ENCODE measurements at regions not wholly inside any gene's neighbourhood (a gene's known extent, or its start where the extent isn't known, plus 50 kb on each side); places are given as distances from the start of the nearest gene placed in this dataset.
"Not testable (repeated sequence)": the region's sequence is repeated elsewhere in the genome, so short reads cannot be mapped to it uniquely, and the experiment has no call there.

DNA sequence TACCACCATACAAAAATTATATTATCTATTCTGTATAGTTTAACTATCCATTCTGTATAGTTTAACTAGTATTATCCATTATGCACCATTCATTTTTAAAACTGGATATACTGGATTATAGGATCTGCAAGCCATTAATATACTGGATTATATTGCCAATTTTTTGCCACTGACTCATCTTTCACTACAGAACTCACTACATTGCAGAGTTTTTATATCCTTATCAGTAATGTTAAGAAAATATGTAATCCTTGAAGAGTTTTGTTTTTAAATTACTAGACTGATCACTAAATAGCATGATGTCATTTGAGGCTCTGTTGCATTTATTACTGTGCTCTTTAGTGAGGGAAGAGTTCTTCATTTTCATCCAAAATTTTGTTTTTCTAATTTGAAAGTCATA, 109.8 kb upstream of the SNX2 start:
- ChIA-PET CTCF (no interaction called here), POLR2A (no interaction called here), RAD21 (ENCODE audit: low non-redundant PET in 1 of 2, low total read pairs in 2 of 2, uncharacterized antibody in 2 of 2, unreplicated experiment in 2 of 2) (no interaction called here)
- Histone ChIP-seq H3K4me1 (ENCODE audit: control insufficient read depth in 1 of 2, insufficient read depth in 2 of 2, low read length in 2 of 2) (no peaks in the 10 kb centered on the region), H3K9ac (ENCODE audit: low read length) (no peak overlapping the region), H4K20me1 (ENCODE audit: insufficient read depth) (no peaks in the 10 kb centered on the region), H3K27me3 (ENCODE audit: insufficient read depth, low read length) (no peaks in the 10 kb centered on the region), H3K27ac (ENCODE audit: low read depth, low read length) (no peak overlapping the region), H3K4me2 (ENCODE audit: low read length) (no peak overlapping the region), H3K9me2 (ENCODE audit: insufficient read depth) (no peaks in the 10 kb centered on the region), H3K36me3 (ENCODE audit: control insufficient read depth in 1 of 2, insufficient read depth in 2 of 2, low read length in 2 of 2) (no peaks in the 10 kb centered on the region), H3K79me2 (ENCODE audit: insufficient read depth, low read length) (no peaks in the 10 kb centered on the region), H3K4me3 (replicated peaks in 1 of 2; ENCODE audit: low read depth in 1 of 2, low read length in 2 of 2) (no peak overlapping the region), H2AFZ (ENCODE audit: low read depth, low read length, poor library complexity, severe bottlenecking) (no peak overlapping the region), H3K9me3 (ENCODE audit: control insufficient read depth in 1 of 2, insufficient read depth in 1 of 2, low read depth in 1 of 2, low read length in 2 of 2) (no peaks in the 10 kb centered on the region)
- intact Hi-C loops (cut with micrococcal nuclease) = no loop called here
- DNase-seq (ENCODE audit: low read depth, low spot score) (no peak), ATAC-seq (no peak)
- BruUV-seq (replicated peaks) = no TSS peak
- TF ChIP-seq POLR2A (IDR thresholded peaks at IDR 0.05; ENCODE audit: borderline replicate concordance, extremely low read depth, insufficient read depth, insufficient read length) (no peak), SP1 (IDR thresholded peaks at IDR 0.05; ENCODE audit: low read depth) (no peak), TCF7L2 (IDR thresholded peaks at IDR 0.05; ENCODE audit: borderline replicate concordance, extremely low read depth, insufficient read depth, insufficient read length) (no peak), MAX (IDR thresholded peaks at IDR 0.05) (no peak), SRF (IDR thresholded peaks at IDR 0.05; ENCODE audit: low read depth) (no peak), FOSL1 (IDR thresholded peaks at IDR 0.05; ENCODE audit: low read depth) (no peak)
- TF ChIP-seq, protein P1, sequence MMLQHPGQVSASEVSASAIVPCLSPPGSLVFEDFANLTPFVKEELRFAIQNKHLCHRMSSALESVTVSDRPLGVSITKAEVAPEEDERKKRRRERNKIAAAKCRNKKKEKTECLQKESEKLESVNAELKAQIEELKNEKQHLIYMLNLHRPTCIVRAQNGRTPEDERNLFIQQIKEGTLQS (IDR thresholded peaks at IDR 0.05) = no peak

DNA sequence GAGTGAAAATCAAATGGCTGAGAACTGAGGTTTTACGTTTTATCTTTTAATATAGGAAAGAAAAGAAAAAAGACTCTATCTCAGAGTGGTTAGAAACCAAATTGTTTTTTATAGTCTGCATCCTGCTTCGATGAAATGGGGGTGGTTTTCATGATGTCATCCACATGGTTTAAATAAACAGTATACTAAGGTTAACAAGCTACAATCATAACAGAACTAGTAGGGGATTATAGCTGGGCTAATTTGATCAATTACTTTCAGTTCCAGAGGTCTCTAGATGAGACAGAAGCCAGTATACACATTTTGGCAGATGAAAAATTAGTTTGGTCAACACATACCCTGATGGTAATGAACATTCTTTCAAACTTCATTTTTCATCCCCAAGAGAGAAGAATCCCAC, 106.3 kb upstream of the SNX2 start:
- ChIA-PET POLR2A (no interaction called here), CTCF (no interaction called here), RAD21 (ENCODE audit: low non-redundant PET in 1 of 2, low total read pairs in 2 of 2, uncharacterized antibody in 2 of 2, unreplicated experiment in 2 of 2) (no interaction called here)
- TF ChIP-seq EZH2 (IDR thresholded peaks at IDR 0.05) (no peak), ELF1 (IDR thresholded peaks at IDR 0.05; ENCODE audit: borderline replicate concordance, low read depth) (no peak)
- BruUV-seq (replicated peaks) = no TSS peak
- H3K9ac ChIP-seq (ENCODE audit: low read length) = no peak overlapping the region
- no peak overlapping the region for H3K4me3 ChIP-seq (replicated peaks in 1 of 2; ENCODE audit: low read depth in 1 of 2, low read length in 2 of 2)
- H3K4me1 ChIP-seq (ENCODE audit: control insufficient read depth in 1 of 2, insufficient read depth in 2 of 2, low read length in 2 of 2) = no peaks in the 10 kb centered on the region
- no peaks in the 10 kb centered on the region for H3K9me3 ChIP-seq (ENCODE audit: control insufficient read depth in 1 of 2, insufficient read depth in 1 of 2, low read depth in 1 of 2, low read length in 2 of 2)
- no peaks in the 10 kb centered on the region for H3K79me2 ChIP-seq (ENCODE audit: insufficient read depth, low read length)
- ATAC-seq = no peak
- H3K4me2 ChIP-seq (ENCODE audit: low read length) = no peak overlapping the region
- intact Hi-C loops (cut with micrococcal nuclease) = no loop called here
- H3K27me3 ChIP-seq (ENCODE audit: insufficient read depth, low read length) = no peaks in the 10 kb centered on the region
- no peaks in the 10 kb centered on the region for H3K36me3 ChIP-seq (ENCODE audit: control insufficient read depth in 1 of 2, insufficient read depth in 2 of 2, low read length in 2 of 2)
- DNase-seq (ENCODE audit: low read depth, low spot score) = no peak
- H4K20me1 ChIP-seq (ENCODE audit: insufficient read depth) = no peaks in the 10 kb centered on the region
- H3K27ac ChIP-seq (ENCODE audit: low read depth, low read length) = no peak overlapping the region
- no peak overlapping the region for H2AFZ ChIP-seq (ENCODE audit: low read depth, low read length, poor library complexity, severe bottlenecking)
- H3K9me2 ChIP-seq (ENCODE audit: insufficient read depth) = no peaks in the 10 kb centered on the region

DNA sequence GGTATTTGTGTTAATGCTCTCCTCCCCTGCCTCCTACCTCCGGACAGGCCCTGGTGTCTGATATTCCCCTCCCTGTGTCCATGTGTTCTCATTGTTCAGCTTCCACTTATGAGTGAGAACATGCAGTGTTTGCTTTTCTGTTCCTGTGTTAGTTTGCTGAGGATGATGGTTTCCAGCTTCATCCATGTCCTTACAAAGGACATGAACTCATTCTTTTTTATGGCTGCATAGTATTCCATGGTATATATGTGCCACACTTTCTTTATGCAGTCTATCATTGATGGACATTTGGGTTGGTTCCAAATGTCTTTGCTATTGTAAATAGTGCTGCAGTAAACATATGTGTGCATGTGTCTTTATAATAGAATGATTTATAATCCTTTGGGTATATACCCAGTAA, 105.2 kb upstream of the SNX2 start:
- intact Hi-C loops (cut with micrococcal nuclease); H3K4me3 ChIP-seq (replicated peaks in 1 of 2; ENCODE audit: low read depth in 1 of 2, low read length in 2 of 2); BruUV-seq (replicated peaks); DNase-seq (ENCODE audit: low read depth, low spot score); H3K4me1 ChIP-seq (ENCODE audit: control insufficient read depth in 1 of 2, insufficient read depth in 2 of 2, low read length in 2 of 2); H3K9me3 ChIP-seq (ENCODE audit: control insufficient read depth in 1 of 2, insufficient read depth in 1 of 2, low read depth in 1 of 2, low read length in 2 of 2); H4K20me1 ChIP-seq (ENCODE audit: insufficient read depth); H2AFZ ChIP-seq (ENCODE audit: low read depth, low read length, poor library complexity, severe bottlenecking); H3K27me3 ChIP-seq (ENCODE audit: insufficient read depth, low read length); RAD21 ChIA-PET (ENCODE audit: low non-redundant PET in 1 of 2, low total read pairs in 2 of 2, uncharacterized antibody in 2 of 2, unreplicated experiment in 2 of 2); H3K27ac ChIP-seq (ENCODE audit: low read depth, low read length); CTCF ChIA-PET; H3K9me2 ChIP-seq (ENCODE audit: insufficient read depth); ATAC-seq; POLR2A ChIA-PET; H3K4me2 ChIP-seq (ENCODE audit: low read length); H3K9ac ChIP-seq (ENCODE audit: low read length); H3K36me3 ChIP-seq (ENCODE audit: control insufficient read depth in 1 of 2, insufficient read depth in 2 of 2, low read length in 2 of 2); H3K79me2 ChIP-seq (ENCODE audit: insufficient read depth, low read length): not testable (repeated sequence)
